Loucy (cell line): ENCODE measurements at regions not wholly inside any gene's neighbourhood (a gene's known extent, or its start where the extent isn't known, plus 50 kb on each side); places are given as distances from the start of the nearest gene placed in this dataset.

Source experiments
- H2AFZ ChIP-seq: fragments of 200-600 bp; sonication (generic); 2 replicates; pipeline ENCODE4 v1.6.0; 2016; ENCODE audit warnings: antibody characterized with exemption, mild to moderate bottlenecking, low read length, moderate library complexity
- H3F3A ChIP-seq: fragments of 200-600 bp; 2 replicates; pipeline ENCODE4 v1.6.0; 2016; ENCODE audit warnings: antibody characterized with exemption, low read depth, mild to moderate bottlenecking
- H3K27me3 ChIP-seq: fragments of 200-600 bp; sonication (generic); 2 replicates; pipeline ENCODE4 v1.6.1; 2014; ENCODE audit warnings: low read length, mild to moderate bottlenecking; ENCODE audit not compliant: insufficient read depth, poor library complexity, severe bottlenecking
- H3K36me3 ChIP-seq: fragments of 200-600 bp; sonication (generic); 2 replicates; pipeline ENCODE4 v1.6.1; 2016; ENCODE audit warnings: low read length; ENCODE audit not compliant: insufficient read depth
- H3K4me1 ChIP-seq: fragments of 200-600 bp; sonication (generic); 2 replicates; pipeline ENCODE4 v1.5.1; 2014; ENCODE audit warnings: low read length, mild to moderate bottlenecking; ENCODE audit not compliant: insufficient read depth, poor library complexity, severe bottlenecking
- H3K4me2 ChIP-seq: fragments of 200-600 bp; sonication (generic); 2 replicates; pipeline ENCODE4 v1.6.0; 2014; ENCODE audit warnings: antibody characterized with exemption, low read length, low read depth, mild to moderate bottlenecking; ENCODE audit not compliant: poor library complexity, severe bottlenecking
- H3K4me3 ChIP-seq: fragments of 200-600 bp; sonication (generic); 2 replicates; pipeline ENCODE4 v1.5.1; 2014; ENCODE audit warnings: low read length, mild to moderate bottlenecking, mixed read lengths; ENCODE audit not compliant: poor library complexity, severe bottlenecking
- H3K79me2 ChIP-seq: fragments of 200-600 bp; sonication (generic); 2 replicates; pipeline ENCODE4 v1.6.1; 2014; ENCODE audit warnings: low read length; ENCODE audit not compliant: insufficient read depth
- H3K9ac ChIP-seq: fragments of 200-600 bp; sonication (generic); 2 replicates; pipeline ENCODE4 v1.6.0; 2014; ENCODE audit warnings: mild to moderate bottlenecking, low read depth, low read length, moderate library complexity; ENCODE audit not compliant: poor library complexity, severe bottlenecking
- H3K9me2 ChIP-seq: fragments of 200-600 bp; sonication (generic); replicated peaks from 2 replicates; pipeline ENCODE4 v1.6.1; 2016; ENCODE audit warnings: low read depth, low read length, mixed read lengths
- H3K9me3 ChIP-seq: fragments of 200-600 bp; sonication (generic); 2 replicates; pipeline ENCODE4 v1.6.1; 2014; ENCODE audit warnings: mild to moderate bottlenecking, antibody characterized with exemption, low read length, low read depth; ENCODE audit not compliant: insufficient read depth
- H4K20me1 ChIP-seq: fragments of 200-600 bp; sonication (generic); 2 replicates; pipeline ENCODE4 v1.6.0; 2014; ENCODE audit warnings: antibody characterized with exemption, low read length, mild to moderate bottlenecking; ENCODE audit not compliant: insufficient read depth, poor library complexity, severe bottlenecking
- CTCF ChIP-seq: fragments of 200-600 bp; sonication (generic); conservative IDR thresholded peaks from 2 replicates; pipeline ENCODE4 v1.5.1; 2014; ENCODE audit warnings: mild to moderate bottlenecking, antibody characterized with exemption, low read length
- EZH2phosphoT487 ChIP-seq: fragments of 200-600 bp; IDR thresholded peaks from 2 replicates; pipeline ENCODE4 v1.6.1; 2018; ENCODE audit warnings: antibody characterized with exemption, mild to moderate bottlenecking, moderate library complexity, borderline replicate concordance

DNA sequence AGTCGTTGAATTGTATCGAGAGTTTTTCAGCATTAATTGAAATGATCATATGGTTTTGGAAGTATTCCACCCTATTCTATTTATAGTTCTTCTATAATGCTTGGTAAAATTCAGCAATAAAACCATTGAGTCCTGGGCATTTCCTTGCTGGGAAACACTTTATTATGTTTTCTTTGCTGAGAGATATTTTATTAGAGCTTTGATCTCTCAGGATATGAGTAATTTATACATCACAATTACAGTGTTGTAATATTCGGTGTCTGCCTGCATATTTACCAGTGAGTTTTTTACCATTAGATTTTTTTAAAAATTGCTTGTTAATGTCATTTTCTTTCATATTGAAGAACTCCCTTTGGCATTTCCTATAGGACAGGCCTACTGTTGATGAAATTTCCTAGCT lies 402.7 kb upstream of the FSIP2 start:
- Histone ChIP-seq H3K79me2 (no peaks in the 10 kb centered on the region), H3K9ac (no peak overlapping the region), H3K9me2 (no peaks in the 10 kb centered on the region), H3K9me3 (no peaks in the 10 kb centered on the region), H3F3A (no peaks in the 10 kb centered on the region), H3K4me1 (no peaks in the 10 kb centered on the region), H4K20me1 (no peaks in the 10 kb centered on the region), H3K4me3 (no peak overlapping the region), H2AFZ (no peak overlapping the region), H3K36me3 (no peaks in the 10 kb centered on the region), H3K27me3 (no peaks in the 10 kb centered on the region), H3K4me2 (no peak overlapping the region)
- TF ChIP-seq EZH2phosphoT487 (no peak), CTCF (no peak)

- no peak for TF ChIP-seq CTCF
- TF ChIP-seq EZH2phosphoT487: no peak
- no peaks in the 10 kb centered on the region for H4K20me1 ChIP-seq
- no peaks in the 10 kb centered on the region for H3K27me3 ChIP-seq
- H3K9me3 ChIP-seq: no peaks in the 10 kb centered on the region
- H3K4me3 ChIP-seq: no peak overlapping the region
- H3K4me2 ChIP-seq: no peak overlapping the region
- H3K36me3 ChIP-seq: no peaks in the 10 kb centered on the region
- H3K4me1 ChIP-seq: no peaks in the 10 kb centered on the region
- H2AFZ ChIP-seq: no peak overlapping the region
- H3K79me2 ChIP-seq: no peaks in the 10 kb centered on the region
- no peaks in the 10 kb centered on the region for H3F3A ChIP-seq
- no peak overlapping the region for H3K9ac ChIP-seq
- H3K9me2 ChIP-seq: no peaks in the 10 kb centered on the region
These were observed 401.6 kb upstream of the FSIP2 start for GRCh38 chr2:185337033-185337432.

DNA sequence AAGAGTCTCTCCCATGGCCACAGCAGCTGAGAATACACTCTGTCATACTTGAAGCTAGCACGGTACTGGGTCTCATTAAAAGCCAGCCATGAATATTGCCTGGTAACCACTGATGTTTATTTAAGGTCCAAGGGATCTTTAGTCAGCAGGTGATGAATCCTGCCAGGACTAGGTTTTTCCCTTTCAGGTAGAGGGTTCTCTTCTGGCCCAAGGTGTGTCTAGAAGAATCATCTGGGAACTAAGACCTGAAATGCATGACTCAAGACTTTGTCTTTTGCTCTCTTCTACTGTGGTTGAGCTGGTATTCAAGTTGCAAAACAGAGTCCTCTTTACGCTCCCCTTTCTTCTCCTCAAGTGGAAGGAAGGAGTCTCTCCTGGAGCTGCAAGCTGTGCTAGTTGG lies 400.5 kb upstream of the FSIP2 start:
- H3K9ac ChIP-seq: no peak overlapping the region
- no peaks in the 10 kb centered on the region for H3K9me3 ChIP-seq

More for the DNA sequence above, 400.5 kb upstream of the FSIP2 start:
- no peaks in the 10 kb centered on the region for H3K79me2 ChIP-seq
- no peaks in the 10 kb centered on the region for H3K9me2 ChIP-seq
- no peaks in the 10 kb centered on the region for H3F3A ChIP-seq
- no peak for TF ChIP-seq EZH2phosphoT487
- TF ChIP-seq CTCF: no peak
- no peak overlapping the region for H3K4me2 ChIP-seq
- H4K20me1 ChIP-seq: no peaks in the 10 kb centered on the region
- H3K4me1 ChIP-seq: no peaks in the 10 kb centered on the region
- H3K27me3 ChIP-seq: no peaks in the 10 kb centered on the region
- no peak overlapping the region for H3K4me3 ChIP-seq
- no peaks in the 10 kb centered on the region for H3K36me3 ChIP-seq
- H2AFZ ChIP-seq: no peak overlapping the region
